ENCODE measurements at regions not wholly inside any gene's neighbourhood (a gene's known extent, or its start where the extent isn't known, plus 50 kb on each side); places are given as distances from the start of the nearest gene placed in this dataset.

GRCh38 chr2:212733273-212733672, 194.7 kb upstream of the ERBB4 start:
- BruUV-seq (replicated peaks) = no TSS peak
- no peak overlapping the region for H3K27ac Mint-ChIP-seq (ENCODE audit: unreplicated experiment)
- TF ChIP-seq, protein P1, sequence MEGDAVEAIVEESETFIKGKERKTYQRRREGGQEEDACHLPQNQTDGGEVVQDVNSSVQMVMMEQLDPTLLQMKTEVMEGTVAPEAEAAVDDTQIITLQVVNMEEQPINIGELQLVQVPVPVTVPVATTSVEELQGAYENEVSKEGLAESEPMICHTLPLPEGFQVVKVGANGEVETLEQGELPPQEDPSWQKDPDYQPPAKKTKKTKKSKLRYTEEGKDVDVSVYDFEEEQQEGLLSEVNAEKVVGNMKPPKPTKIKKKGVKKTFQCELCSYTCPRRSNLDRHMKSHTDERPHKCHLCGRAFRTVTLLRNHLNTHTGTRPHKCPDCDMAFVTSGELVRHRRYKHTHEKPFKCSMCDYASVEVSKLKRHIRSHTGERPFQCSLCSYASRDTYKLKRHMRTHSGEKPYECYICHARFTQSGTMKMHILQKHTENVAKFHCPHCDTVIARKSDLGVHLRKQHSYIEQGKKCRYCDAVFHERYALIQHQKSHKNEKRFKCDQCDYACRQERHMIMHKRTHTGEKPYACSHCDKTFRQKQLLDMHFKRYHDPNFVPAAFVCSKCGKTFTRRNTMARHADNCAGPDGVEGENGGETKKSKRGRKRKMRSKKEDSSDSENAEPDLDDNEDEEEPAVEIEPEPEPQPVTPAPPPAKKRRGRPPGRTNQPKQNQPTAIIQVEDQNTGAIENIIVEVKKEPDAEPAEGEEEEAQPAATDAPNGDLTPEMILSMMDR (IDR thresholded peaks at IDR 0.05; ENCODE audit: unreplicated experiment) = no peak

DNA sequence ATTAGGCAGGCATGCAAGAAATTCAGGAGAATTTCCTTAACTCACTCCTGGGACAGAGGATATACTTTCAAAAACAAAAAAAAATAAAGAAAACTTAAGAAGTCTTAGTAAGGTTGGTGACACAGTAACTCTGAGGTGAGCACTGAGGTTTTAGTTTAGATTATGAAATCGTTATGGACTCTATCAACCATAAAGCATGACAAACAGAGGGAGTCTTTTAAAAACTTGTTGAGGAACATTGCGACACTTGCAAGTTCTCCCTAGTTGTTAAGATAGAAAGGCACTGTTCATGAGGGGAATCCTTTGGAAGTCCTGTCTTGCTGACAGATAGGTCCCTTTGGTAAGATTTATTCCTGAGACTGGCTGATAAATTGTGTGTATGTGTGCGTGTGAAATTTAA, 194.3 kb upstream of the ERBB4 start:
- H3K4me3 Mint-ChIP-seq (ENCODE audit: low read depth, unreplicated experiment) = no peak overlapping the region
- BruUV-seq (replicated peaks) = no TSS peak
- TF ChIP-seq, protein P1 (IDR thresholded peaks at IDR 0.05; ENCODE audit: unreplicated experiment) = no peak
- H3K27me3 Mint-ChIP-seq (ENCODE audit: unreplicated experiment) = no peaks in the 10 kb centered on the region
- intact Hi-C loops (cut with micrococcal nuclease; ENCODE audit: unreplicated experiment) = no loop called here
- DNase-seq = no peak
- CTCF ChIA-PET = no interaction called here
- no peaks in the 10 kb centered on the region for H3K36me3 Mint-ChIP-seq (ENCODE audit: insufficient read depth, unreplicated experiment)
- H3K4me1 Mint-ChIP-seq (ENCODE audit: low read depth, unreplicated experiment) = no peaks in the 10 kb centered on the region
- H3K27ac Mint-ChIP-seq (ENCODE audit: unreplicated experiment) = no peak overlapping the region
- no peaks in the 10 kb centered on the region for H3K9me3 Mint-ChIP-seq (ENCODE audit: low read depth, unreplicated experiment)

More at GRCh38 chr2:212733273-212733672, 194.7 kb upstream of the ERBB4 start:
- CTCF ChIA-PET = no interaction called here
- Mint-ChIP-seq H3K36me3 (ENCODE audit: insufficient read depth, unreplicated experiment) (no peaks in the 10 kb centered on the region), H3K4me3 (ENCODE audit: low read depth, unreplicated experiment) (no peak overlapping the region), H3K27me3 (ENCODE audit: unreplicated experiment) (no peaks in the 10 kb centered on the region), H3K9me3 (ENCODE audit: low read depth, unreplicated experiment) (no peaks in the 10 kb centered on the region), H3K4me1 (ENCODE audit: low read depth, unreplicated experiment) (no peaks in the 10 kb centered on the region)
- intact Hi-C loops (cut with micrococcal nuclease; ENCODE audit: unreplicated experiment) = no loop called here
- no peak for DNase-seq

DNA sequence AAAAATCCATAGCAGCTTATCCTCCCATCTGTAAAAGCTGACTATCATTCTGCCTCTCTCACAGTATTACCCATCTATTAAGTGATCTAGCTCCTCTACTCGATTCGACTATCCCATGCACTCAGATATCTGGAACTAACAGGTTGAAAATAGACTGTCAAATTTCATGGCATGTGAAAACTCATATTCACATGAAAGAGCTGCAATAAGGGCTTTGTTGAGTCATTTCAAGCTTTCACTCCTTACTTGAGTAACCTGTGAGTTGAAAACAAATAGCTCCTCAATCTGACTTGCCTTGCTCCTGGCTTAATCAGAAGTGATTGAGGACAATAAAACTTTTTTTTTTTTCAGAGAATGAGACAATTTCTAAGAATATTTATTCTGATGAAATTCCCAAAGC, 192.4 kb upstream of the ERBB4 start:
- no peaks in the 10 kb centered on the region for H3K27me3 Mint-ChIP-seq (ENCODE audit: unreplicated experiment)
- no TSS peak for BruUV-seq (replicated peaks)
- no peak overlapping the region for H3K4me3 Mint-ChIP-seq (ENCODE audit: low read depth, unreplicated experiment)
- no peaks in the 10 kb centered on the region for H3K4me1 Mint-ChIP-seq (ENCODE audit: low read depth, unreplicated experiment)
- no peak for DNase-seq
- intact Hi-C loops (cut with micrococcal nuclease; ENCODE audit: unreplicated experiment) = no loop called here
- no peaks in the 10 kb centered on the region for H3K9me3 Mint-ChIP-seq (ENCODE audit: low read depth, unreplicated experiment)
- TF ChIP-seq, protein P1 (IDR thresholded peaks at IDR 0.05; ENCODE audit: unreplicated experiment) = no peak
- CTCF ChIA-PET = no interaction called here
- no peaks in the 10 kb centered on the region for H3K36me3 Mint-ChIP-seq (ENCODE audit: insufficient read depth, unreplicated experiment)
- no peak overlapping the region for H3K27ac Mint-ChIP-seq (ENCODE audit: unreplicated experiment)

- CTCF ChIA-PET = no interaction called here
- Mint-ChIP-seq H3K9me3 (ENCODE audit: low read depth, unreplicated experiment) (no peaks in the 10 kb centered on the region), H3K27ac (ENCODE audit: unreplicated experiment) (no peak overlapping the region), H3K36me3 (ENCODE audit: insufficient read depth, unreplicated experiment) (no peaks in the 10 kb centered on the region), H3K4me3 (ENCODE audit: low read depth, unreplicated experiment) (no peak overlapping the region), H3K4me1 (ENCODE audit: low read depth, unreplicated experiment) (no peaks in the 10 kb centered on the region), H3K27me3 (ENCODE audit: unreplicated experiment) (no peaks in the 10 kb centered on the region)
- BruUV-seq (replicated peaks) = no TSS peak
- TF ChIP-seq, protein P1 (IDR thresholded peaks at IDR 0.05; ENCODE audit: unreplicated experiment) = no peak
- no peak for DNase-seq
- intact Hi-C loops (cut with micrococcal nuclease; ENCODE audit: unreplicated experiment) = no loop called here
Measured at GRCh38 chr2:212728717-212729116, 190.1 kb upstream of the ERBB4 start.

All from Calu3 (cell line).